CD4-positive, alpha-beta memory T cell (primary cell): ENCODE measurements at regions not wholly inside any gene's neighbourhood (a gene's known extent, or its start where the extent isn't known, plus 50 kb on each side); places are given as distances from the start of the nearest gene placed in this dataset.
"Not testable (repeated sequence)": the region's sequence is repeated elsewhere in the genome, so short reads cannot be mapped to it uniquely, and the experiment has no call there.

Experiments used
- CTCF ChIA-PET: fragments of 350-600 bp; sonication (Branson Sonifier 250); formaldehyde crosslinking; loops from one replicate; lab custom pipeline; 2021; ENCODE audit warnings: inconsistent platforms; ENCODE audit not compliant: partially characterized antibody; lab: Charles Lee
- POLR2A ChIA-PET: fragments of 350-600 bp; sonication (Branson Sonifier 250); formaldehyde crosslinking; loops from one replicate; lab custom pipeline; 2021; ENCODE audit not compliant: partially characterized antibody; lab: Charles Lee
- DNase-seq, 5 donors: peaks; one replicate each; pipeline versions ENCODE4 v3.0.0 to v3.0.0-alpha.2; 2020 to 2022; ENCODE audit warnings: mixed read lengths in 1 of 5
- H3K27ac ChIP-seq: one replicate; pipeline ENCODE4 v1.7.0; 2013; ENCODE audit warnings: low read depth, low read length
- H3K27me3 ChIP-seq: 2 replicates; pipeline ENCODE4 v1.7.0; 2013; ENCODE audit warnings: mild to moderate bottlenecking, low read length, moderate library complexity; ENCODE audit not compliant: insufficient read depth
- H3K36me3 ChIP-seq: 2 replicates; pipeline ENCODE4 v1.7.0; 2013; ENCODE audit warnings: mild to moderate bottlenecking, low read length, moderate library complexity; ENCODE audit not compliant: insufficient read depth
- H3K4me1 ChIP-seq: 2 replicates; pipeline ENCODE4 v1.7.0; 2013; ENCODE audit warnings: mild to moderate bottlenecking, low read length, moderate library complexity; ENCODE audit not compliant: insufficient read depth
- H3K4me3 ChIP-seq, 2 donors: one replicate each; pipeline ENCODE4 v1.7.0; 2013; ENCODE audit warnings: low read length in 2 of 2, mild to moderate bottlenecking in 1 of 2
- H3K9me3 ChIP-seq, 2 donors: one replicate each; pipeline ENCODE4 v1.7.0; 2013; ENCODE audit warnings: low read length in 2 of 2, control low read depth in 1 of 2; ENCODE audit not compliant: control insufficient read depth in 1 of 2
- H3K27ac Mint-ChIP-seq, 7 donors: one replicate each; pipeline ENCODE4 v1.8.0; 2020 to 2021; ENCODE audit warnings: mixed read lengths in 7 of 7, mild to moderate bottlenecking in 6 of 7, inconsistent platforms in 3 of 7, moderate library complexity in 3 of 7
- H3K27me3 Mint-ChIP-seq, 2 donors: one replicate each; pipeline ENCODE4 v1.8.0; 2020 to 2021; ENCODE audit warnings: mixed read lengths in 2 of 2
- H3K36me3 Mint-ChIP-seq, 2 donors: one replicate each; pipeline ENCODE4 v1.8.0; 2020 to 2021; ENCODE audit warnings: mixed read lengths in 2 of 2, inconsistent platforms in 1 of 2, mild to moderate bottlenecking in 1 of 2
- H3K4me1 Mint-ChIP-seq, 4 donors: one replicate each; pipeline ENCODE4 v1.8.0; 2020 to 2021; ENCODE audit warnings: mixed read lengths in 4 of 4, mild to moderate bottlenecking in 1 of 4
- H3K4me3 Mint-ChIP-seq, 8 donors: one replicate each; pipeline ENCODE4 v1.8.0; 2020 to 2021; ENCODE audit warnings: mixed read lengths in 8 of 8, mild to moderate bottlenecking in 7 of 8, moderate library complexity in 6 of 8, inconsistent platforms in 3 of 8
- H3K9me3 Mint-ChIP-seq, 8 donors: one replicate each; pipeline ENCODE4 v1.8.0; 2020 to 2021; ENCODE audit warnings: mixed read lengths in 8 of 8, mild to moderate bottlenecking in 5 of 8, inconsistent platforms in 3 of 8, moderate library complexity in 1 of 8
- intact Hi-C: fragments of 100-400 bp; cut with micrococcal nuclease; formaldehyde crosslinking; loops from one replicate; pipeline ENCODE4 v1.15.1; 2023

DNA sequence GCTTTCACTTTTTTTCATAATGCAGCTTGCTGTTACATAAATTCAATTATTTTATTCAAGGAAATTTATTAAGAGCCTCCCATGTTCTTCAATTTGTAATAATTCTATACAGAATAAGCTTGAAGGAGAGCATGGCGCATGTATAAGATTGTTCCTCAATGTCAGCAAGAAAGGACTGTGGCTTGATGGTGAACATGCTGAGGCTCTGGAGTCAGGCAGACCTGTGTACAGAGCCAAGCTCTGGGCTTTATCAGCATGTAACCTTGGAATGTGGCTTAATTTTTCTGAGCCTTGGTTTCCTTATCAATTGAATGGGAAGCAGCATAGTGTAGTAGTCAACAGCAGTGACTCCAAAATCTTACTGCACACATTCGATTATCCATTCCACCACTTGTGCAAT is 92.4 kb downstream of the JRKL start:
- POLR2A ChIA-PET = no interaction called here
- no peaks in the 10 kb centered on the region for H3K4me1 ChIP-seq

GRCh38 chr11:96483374-96483955 is 93.7 kb downstream of the JRKL start:
- H3K27me3 ChIP-seq = no peaks in the 10 kb centered on the region
- H3K9me3 ChIP-seq = no peaks in the 10 kb centered on the region
- no peaks in the 10 kb centered on the region for H3K36me3 ChIP-seq
- POLR2A ChIA-PET = no interaction called here
- H3K4me3 ChIP-seq = no peak overlapping the region
- Mint-ChIP-seq H3K4me3 (no peak overlapping the region), H3K9me3 (peaks cover 0 to 3% (median 0%) of the 10 kb centered on the region in 8 donors), H3K27me3 (peaks cover 16 to 20% of the 10 kb centered on the region in 2 donors), H3K27ac (no peak overlapping the region), H3K4me1 (no peaks in the 10 kb centered on the region), H3K36me3 (no peaks in the 10 kb centered on the region)
- no peaks in the 10 kb centered on the region for H3K4me1 ChIP-seq
- intact Hi-C loops = no loop called here
- CTCF ChIA-PET = interaction anchor here (2.2 to 2.7 kb wide), 2 partner anchors 17 to 19 kb away, joined by 9 to 17 read pairs; no protein-coding TSS in a partner anchor
- no peak for DNase-seq
- H3K27ac ChIP-seq = no peak overlapping the region

More for the DNA sequence above, 92.4 kb downstream of the JRKL start:
- no peaks in the 10 kb centered on the region for H3K9me3 ChIP-seq
- no peak for DNase-seq
- Mint-ChIP-seq H3K27me3 (peaks cover 11 to 14% of the 10 kb centered on the region in 2 donors), H3K4me3 (no peak overlapping the region), H3K27ac (no peak overlapping the region), H3K9me3 (peaks cover 0 to 8% (median 0%) of the 10 kb centered on the region in 8 donors), H3K36me3 (no peaks in the 10 kb centered on the region), H3K4me1 (no peaks in the 10 kb centered on the region)
- CTCF ChIA-PET = interaction anchor here (2.7 to 3.2 kb wide), 2 partner anchors 16 to 18 kb away, joined by 9 to 16 read pairs; no protein-coding TSS in a partner anchor
- no peaks in the 10 kb centered on the region for H3K36me3 ChIP-seq
- intact Hi-C loops = no loop called here
- no peak overlapping the region for H3K4me3 ChIP-seq
- no peak overlapping the region for H3K27ac ChIP-seq
- no peaks in the 10 kb centered on the region for H3K27me3 ChIP-seq

DNA sequence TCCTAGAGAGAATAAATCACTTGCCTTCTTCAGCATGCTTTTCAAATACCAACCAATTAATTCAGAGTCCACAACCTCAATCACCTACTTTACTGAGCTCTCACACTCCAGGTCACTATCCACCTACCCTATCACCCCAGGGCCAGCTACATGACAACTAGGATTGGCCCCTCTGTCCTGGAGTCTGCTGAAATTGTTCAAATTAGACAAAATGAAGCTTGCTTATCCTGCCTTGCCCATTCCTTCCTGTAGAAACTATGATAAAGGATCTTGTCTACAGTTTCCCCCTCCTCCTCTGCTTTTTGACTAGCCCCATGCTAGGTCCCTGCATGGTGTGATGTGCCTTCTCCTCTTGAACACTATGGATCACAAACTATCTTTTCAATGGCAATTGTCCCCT is 94.5 kb downstream of the JRKL start:
- Mint-ChIP-seq H3K9me3 (peaks cover 0 to 3% (median 0%) of the 10 kb centered on the region in 8 donors), H3K36me3 (no peaks in the 10 kb centered on the region)
- CTCF ChIA-PET = interaction anchor here (2.2 kb wide), 1 partner anchor 20 kb away, joined by 17 read pairs; no protein-coding TSS in a partner anchor

GRCh38 chr11:96486890-96487611 is 97.2 kb downstream of the JRKL start:
- peaks cover 0 to 6% (median 0%) of the 10 kb centered on the region in 8 donors for H3K9me3 Mint-ChIP-seq
- intact Hi-C loops = no loop called here
- no peaks in the 10 kb centered on the region for H3K36me3 Mint-ChIP-seq
- H3K9me3 ChIP-seq = no peaks in the 10 kb centered on the region
- ChIA-PET CTCF (no interaction called here), POLR2A (no interaction called here)
- H3K27me3 Mint-ChIP-seq = peaks cover 29 to 30% of the 10 kb centered on the region in 2 donors
- no peaks in the 10 kb centered on the region for H3K36me3 ChIP-seq
- H3K4me1 Mint-ChIP-seq = no peaks in the 10 kb centered on the region
- no peak overlapping the region for H3K4me3 ChIP-seq
- H3K4me3 Mint-ChIP-seq = no peak overlapping the region
- no peaks in the 10 kb centered on the region for H3K27me3 ChIP-seq
- no peak for DNase-seq
- no peaks in the 10 kb centered on the region for H3K4me1 ChIP-seq
- H3K27ac Mint-ChIP-seq = no peak overlapping the region
- no peak overlapping the region for H3K27ac ChIP-seq

More for the DNA sequence above, 94.5 kb downstream of the JRKL start:
- no peaks in the 10 kb centered on the region for H3K9me3 ChIP-seq
- no peak for DNase-seq
- peaks cover 16 to 25% of the 10 kb centered on the region in 2 donors for H3K27me3 Mint-ChIP-seq
- no peaks in the 10 kb centered on the region for H3K27me3 ChIP-seq
- H3K4me1 Mint-ChIP-seq = no peaks in the 10 kb centered on the region
- no peak overlapping the region for H3K27ac Mint-ChIP-seq
- intact Hi-C loops = no loop called here
- no peak overlapping the region for H3K27ac ChIP-seq
- no peak overlapping the region for H3K4me3 Mint-ChIP-seq
- POLR2A ChIA-PET = no interaction called here
- H3K4me1 ChIP-seq = no peaks in the 10 kb centered on the region
- H3K4me3 ChIP-seq = no peak overlapping the region
- H3K36me3 ChIP-seq = no peaks in the 10 kb centered on the region

DNA sequence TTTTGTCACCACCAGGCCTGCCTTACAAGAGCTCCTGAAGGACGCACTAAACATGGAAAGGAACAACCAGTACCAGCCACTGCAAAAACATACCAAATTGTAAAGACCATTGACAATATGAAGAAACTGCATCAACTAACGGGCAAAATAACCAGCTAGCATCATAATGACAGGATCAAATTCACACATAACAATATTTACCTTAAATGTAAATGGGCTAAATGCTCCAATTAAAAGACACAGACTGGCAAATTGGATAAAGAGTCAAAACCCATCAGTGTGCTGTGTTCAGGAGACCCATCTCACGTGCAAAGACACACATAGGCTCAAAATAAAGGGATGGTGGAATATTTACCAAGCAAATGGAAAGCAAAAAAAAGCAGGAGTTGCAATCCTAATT is 99.1 kb downstream of the JRKL start:
- CTCF ChIA-PET = interaction anchor here (1.5 kb wide), 1 partner anchor 8 kb away, joined by 5 read pairs; no protein-coding TSS in a partner anchor
- H3K4me3 ChIP-seq, POLR2A ChIA-PET, H3K27ac ChIP-seq, H3K4me1 Mint-ChIP-seq, H3K27me3 ChIP-seq, H3K9me3 ChIP-seq, H3K36me3 Mint-ChIP-seq, H3K36me3 ChIP-seq, intact Hi-C loops, H3K4me1 ChIP-seq, H3K27ac Mint-ChIP-seq, DNase-seq, H3K4me3 Mint-ChIP-seq, H3K9me3 Mint-ChIP-seq: not testable (repeated sequence)
- H3K27me3 Mint-ChIP-seq = peaks cover 25 to 30% of the 10 kb centered on the region in 2 donors

DNA sequence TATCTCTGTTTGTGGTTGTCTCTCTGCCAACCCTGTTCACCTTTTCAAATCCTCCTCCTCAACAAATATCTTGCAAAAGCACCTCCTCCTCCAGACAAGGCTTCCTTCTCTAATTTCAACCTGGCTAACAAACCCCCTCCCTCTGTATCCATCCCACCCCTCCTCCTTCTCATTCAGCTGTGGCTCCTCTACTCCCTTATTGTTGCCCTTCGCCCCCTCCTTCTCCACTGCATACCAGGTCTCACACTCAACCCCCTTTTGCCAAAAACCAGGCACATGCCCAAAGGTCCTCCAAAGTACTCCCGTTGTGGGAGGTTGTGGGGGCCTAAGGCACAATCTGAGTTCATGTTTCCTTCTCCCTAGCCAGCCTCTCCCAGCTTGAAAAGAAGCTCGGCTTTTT is 110.6 kb downstream of the JRKL start:
- Histone ChIP-seq H3K27me3 (no peaks in the 10 kb centered on the region), H3K27ac (no peak overlapping the region), H3K36me3 (no peaks in the 10 kb centered on the region), H3K9me3 (no peaks in the 10 kb centered on the region), H3K4me1 (no peaks in the 10 kb centered on the region), H3K4me3 (no peak overlapping the region)
- ChIA-PET CTCF (interaction anchor here (1.1 kb wide), 1 partner anchor 36 kb away, joined by 3 read pairs; no protein-coding TSS in a partner anchor), POLR2A (no interaction called here)
- peaks cover 0 to 2% (median 0%) of the 10 kb centered on the region in 8 donors for H3K9me3 Mint-ChIP-seq
- H3K27ac Mint-ChIP-seq = no peak overlapping the region
- H3K36me3 Mint-ChIP-seq = no peaks in the 10 kb centered on the region
- H3K4me3 Mint-ChIP-seq = no peak overlapping the region
- DNase-seq = no peak
- intact Hi-C loops = no loop called here
- H3K4me1 Mint-ChIP-seq = no peaks in the 10 kb centered on the region
- H3K27me3 Mint-ChIP-seq = peaks cover 4% of the 10 kb centered on the region in 2 donors

DNA sequence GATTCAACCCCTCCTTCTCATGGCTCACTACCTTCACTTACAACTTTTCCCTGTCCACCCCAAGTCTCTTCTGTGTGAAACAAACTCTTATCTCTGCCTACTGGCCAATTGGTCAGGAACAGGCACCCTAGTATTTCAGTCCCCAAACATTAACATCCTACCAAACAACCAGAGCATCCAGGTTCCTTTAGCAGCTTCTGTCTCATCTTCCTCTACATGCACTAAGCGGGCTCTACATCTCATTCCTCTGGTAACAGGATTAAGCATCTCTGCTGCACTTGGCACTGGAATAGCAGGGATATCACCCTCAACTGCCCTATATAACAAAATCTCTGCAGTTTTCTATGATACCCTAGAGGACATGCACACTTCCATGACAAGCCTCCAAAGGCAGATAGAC is 116.2 kb downstream of the JRKL start:
- no peaks in the 10 kb centered on the region for H3K27me3 Mint-ChIP-seq
- H3K36me3 ChIP-seq = no peaks in the 10 kb centered on the region
- no peak overlapping the region for H3K4me3 ChIP-seq
- H3K4me1 Mint-ChIP-seq = no peaks in the 10 kb centered on the region
- no peaks in the 10 kb centered on the region for H3K27me3 ChIP-seq
- H3K36me3 Mint-ChIP-seq = no peaks in the 10 kb centered on the region
- ChIA-PET CTCF (no interaction called here), POLR2A (no interaction called here)
- DNase-seq = no peak
- H3K9me3 Mint-ChIP-seq = no peaks in the 10 kb centered on the region
- no peaks in the 10 kb centered on the region for H3K4me1 ChIP-seq
- no peak overlapping the region for H3K27ac Mint-ChIP-seq
- no peak overlapping the region for H3K27ac ChIP-seq
- intact Hi-C loops = no loop called here
- no peak overlapping the region for H3K4me3 Mint-ChIP-seq
- no peaks in the 10 kb centered on the region for H3K9me3 ChIP-seq
